Neural progenitor cell (in vitro differentiated cells): ENCODE measurements at regions not wholly inside any gene's neighbourhood (a gene's known extent, or its start where the extent isn't known, plus 50 kb on each side); places are given as distances from the start of the nearest gene placed in this dataset.

Source experiments
- EZH2 ChIP-seq: fragments of 200-600 bp; sonication (generic); IDR thresholded peaks from 2 replicates; pipeline ENCODE4 v1.6.1; 2017; ENCODE audit warnings: antibody characterized with exemption, mild to moderate bottlenecking, moderate library complexity
- EZH2phosphoT487 ChIP-seq: fragments of 200-600 bp; sonication (generic); IDR thresholded peaks from 2 replicates; pipeline ENCODE4 v1.6.1; 2017; ENCODE audit warnings: antibody characterized with exemption
- TF ChIP-seq, protein P1 (sequence below): fragments of 200-600 bp; sonication (generic); IDR thresholded peaks from 2 replicates; pipeline ENCODE4 v1.5.1; 2017; ENCODE audit warnings: antibody characterized with exemption, mild to moderate bottlenecking

DNA sequence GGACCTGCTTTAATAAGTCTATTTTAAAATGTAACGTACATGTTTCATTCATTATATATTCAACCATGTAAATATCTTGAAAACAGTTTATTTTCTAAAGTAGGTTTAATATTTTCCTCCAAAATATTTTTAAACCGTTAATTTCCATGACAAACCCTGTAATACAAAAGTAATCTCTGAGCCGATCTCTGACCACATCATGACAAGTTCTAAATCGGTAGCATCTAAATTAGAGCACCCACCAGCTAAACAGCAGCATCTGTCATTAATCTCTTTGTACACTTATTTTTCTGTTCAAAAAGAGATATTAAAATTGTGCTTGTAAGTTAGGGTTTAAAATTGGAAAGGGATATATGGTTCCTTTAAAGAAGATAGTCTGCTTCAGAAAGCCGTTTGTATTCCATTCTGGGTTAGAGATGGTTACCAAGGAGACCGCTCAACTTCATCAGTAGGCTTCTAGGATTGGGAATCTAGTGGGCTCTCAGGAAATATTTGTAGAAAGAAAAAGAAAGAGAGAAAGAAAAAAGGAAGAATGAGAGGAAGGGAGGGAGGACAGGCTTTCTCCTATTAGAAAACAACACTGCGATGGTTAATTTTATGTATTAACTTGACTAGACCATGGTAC lies 232.5 kb upstream of the FOXN3 start:
- TF ChIP-seq, protein P1, sequence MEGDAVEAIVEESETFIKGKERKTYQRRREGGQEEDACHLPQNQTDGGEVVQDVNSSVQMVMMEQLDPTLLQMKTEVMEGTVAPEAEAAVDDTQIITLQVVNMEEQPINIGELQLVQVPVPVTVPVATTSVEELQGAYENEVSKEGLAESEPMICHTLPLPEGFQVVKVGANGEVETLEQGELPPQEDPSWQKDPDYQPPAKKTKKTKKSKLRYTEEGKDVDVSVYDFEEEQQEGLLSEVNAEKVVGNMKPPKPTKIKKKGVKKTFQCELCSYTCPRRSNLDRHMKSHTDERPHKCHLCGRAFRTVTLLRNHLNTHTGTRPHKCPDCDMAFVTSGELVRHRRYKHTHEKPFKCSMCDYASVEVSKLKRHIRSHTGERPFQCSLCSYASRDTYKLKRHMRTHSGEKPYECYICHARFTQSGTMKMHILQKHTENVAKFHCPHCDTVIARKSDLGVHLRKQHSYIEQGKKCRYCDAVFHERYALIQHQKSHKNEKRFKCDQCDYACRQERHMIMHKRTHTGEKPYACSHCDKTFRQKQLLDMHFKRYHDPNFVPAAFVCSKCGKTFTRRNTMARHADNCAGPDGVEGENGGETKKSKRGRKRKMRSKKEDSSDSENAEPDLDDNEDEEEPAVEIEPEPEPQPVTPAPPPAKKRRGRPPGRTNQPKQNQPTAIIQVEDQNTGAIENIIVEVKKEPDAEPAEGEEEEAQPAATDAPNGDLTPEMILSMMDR = no peak
- TF ChIP-seq EZH2 (no peak), EZH2phosphoT487 (no peak)
